HL-60 (cell line): ENCODE measurements at regions not wholly inside any gene's neighbourhood (a gene's known extent, or its start where the extent isn't known, plus 50 kb on each side); places are given as distances from the start of the nearest gene placed in this dataset.

Experiments used
- DNase-seq, 2 experiments: peaks; one replicate each; pipeline ENCODE4 v3.0.0-alpha.2; 2010 to 2020; ENCODE audit warnings: low read depth in 1 of 2, low spot score in 1 of 2
- H3K27ac ChIP-seq: fragments of 250-450 bp; sonication (Bioruptor Pico); replicated peaks from 2 replicates; pipeline ENCODE4 v1.5.1; 2020; ENCODE audit warnings: mild to moderate bottlenecking, moderate library complexity
- H3K27me3 ChIP-seq: fragments of 250-450 bp; sonication (Bioruptor Pico); 2 replicates; pipeline ENCODE4 v1.5.1; 2021; ENCODE audit warnings: mild to moderate bottlenecking, moderate library complexity; ENCODE audit not compliant: insufficient read depth, poor library complexity, severe bottlenecking
- H3K4me3 ChIP-seq: replicated peaks from 2 replicates; pipeline ENCODE4 v1.5.1; 2011; ENCODE audit warnings: mild to moderate bottlenecking, control low read depth, low read length; ENCODE audit not compliant: insufficient read depth
- GABPA ChIP-seq: IDR thresholded peaks from 2 replicates; pipeline ENCODE4 v1.6.1; 2012; ENCODE audit warnings: low read depth
- POLR2AphosphoS5 ChIP-seq: IDR thresholded peaks from 2 replicates; pipeline ENCODE4 v1.6.1; 2012; ENCODE audit warnings: low read depth
- REST ChIP-seq: IDR thresholded peaks from 2 replicates; pipeline ENCODE4 v1.6.1; 2012; ENCODE audit warnings: low read depth; ENCODE audit not compliant: insufficient replicate concordance
- SPI1 ChIP-seq: IDR thresholded peaks from 2 replicates; pipeline ENCODE4 v1.6.1; 2012; ENCODE audit warnings: low read depth, mild to moderate bottlenecking, borderline replicate concordance
- TF ChIP-seq, protein P1 (sequence below): IDR thresholded peaks from one replicate; pipeline ENCODE4 v1.5.1; 2011; ENCODE audit warnings: low read length, control low read depth, inconsistent platforms; ENCODE audit not compliant: insufficient read depth

- H3K27ac ChIP-seq: no peak overlapping the region
Measured at GRCh38 chr15:77824361-77825251, 191.9 kb upstream of the LINGO1 start.

GRCh38 chr15:77823736-77824135, 191.0 kb upstream of the LINGO1 start:
- TF ChIP-seq GABPA (no peak), SPI1 (no peak), POLR2AphosphoS5 (no peak), REST (no peak)
- TF ChIP-seq, protein P1, sequence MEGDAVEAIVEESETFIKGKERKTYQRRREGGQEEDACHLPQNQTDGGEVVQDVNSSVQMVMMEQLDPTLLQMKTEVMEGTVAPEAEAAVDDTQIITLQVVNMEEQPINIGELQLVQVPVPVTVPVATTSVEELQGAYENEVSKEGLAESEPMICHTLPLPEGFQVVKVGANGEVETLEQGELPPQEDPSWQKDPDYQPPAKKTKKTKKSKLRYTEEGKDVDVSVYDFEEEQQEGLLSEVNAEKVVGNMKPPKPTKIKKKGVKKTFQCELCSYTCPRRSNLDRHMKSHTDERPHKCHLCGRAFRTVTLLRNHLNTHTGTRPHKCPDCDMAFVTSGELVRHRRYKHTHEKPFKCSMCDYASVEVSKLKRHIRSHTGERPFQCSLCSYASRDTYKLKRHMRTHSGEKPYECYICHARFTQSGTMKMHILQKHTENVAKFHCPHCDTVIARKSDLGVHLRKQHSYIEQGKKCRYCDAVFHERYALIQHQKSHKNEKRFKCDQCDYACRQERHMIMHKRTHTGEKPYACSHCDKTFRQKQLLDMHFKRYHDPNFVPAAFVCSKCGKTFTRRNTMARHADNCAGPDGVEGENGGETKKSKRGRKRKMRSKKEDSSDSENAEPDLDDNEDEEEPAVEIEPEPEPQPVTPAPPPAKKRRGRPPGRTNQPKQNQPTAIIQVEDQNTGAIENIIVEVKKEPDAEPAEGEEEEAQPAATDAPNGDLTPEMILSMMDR: no peak
- no peak for DNase-seq
- no peak overlapping the region for H3K4me3 ChIP-seq
- H3K27me3 ChIP-seq: peaks cover 15% of the 10 kb centered on the region
- no peak overlapping the region for H3K27ac ChIP-seq

More at GRCh38 chr15:77824361-77825251, 191.9 kb upstream of the LINGO1 start:
- DNase-seq: no peak
- Histone ChIP-seq H3K27me3 (peaks cover 12% of the 10 kb centered on the region), H3K4me3 (no peak overlapping the region)
- TF ChIP-seq REST: no peak
- TF ChIP-seq POLR2AphosphoS5: no peak
- TF ChIP-seq GABPA: no peak
- TF ChIP-seq, protein P1: no peak
- no peak for TF ChIP-seq SPI1

DNA sequence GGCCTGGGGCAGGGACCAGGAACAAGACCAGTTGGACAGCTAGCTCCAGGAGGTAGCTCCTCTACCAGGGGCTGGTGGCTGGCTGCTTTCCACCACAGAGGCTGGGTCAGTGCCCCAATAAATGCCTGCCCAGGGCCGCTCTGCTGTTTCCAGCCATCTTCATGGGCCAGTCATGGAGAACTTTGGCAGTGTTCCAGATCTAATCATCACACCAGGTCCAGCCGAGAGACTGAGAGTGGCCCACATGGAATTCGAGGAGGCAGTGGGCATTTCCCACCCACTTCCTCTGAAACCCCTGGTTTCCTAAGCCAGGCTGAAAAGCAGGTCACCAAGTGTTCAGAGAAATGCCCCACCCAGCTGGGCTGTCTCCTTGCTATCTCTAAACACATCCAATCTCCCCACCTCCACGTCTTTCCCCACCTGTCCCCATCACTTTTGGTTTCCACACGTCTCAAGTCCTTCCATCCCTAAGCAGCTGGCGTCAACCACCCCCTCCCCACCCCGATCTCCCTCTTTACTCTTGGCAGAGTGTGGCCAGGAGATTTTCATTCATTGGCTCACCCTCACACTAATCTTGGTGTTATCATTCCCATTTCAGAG, 190.0 kb upstream of the LINGO1 start:
- Histone ChIP-seq H3K4me3 (no peak overlapping the region), H3K27me3 (peaks cover 25% of the 10 kb centered on the region), H3K27ac (no peak overlapping the region)
- no peak for DNase-seq
- TF ChIP-seq GABPA (no peak), REST (no peak), SPI1 (no peak), POLR2AphosphoS5 (no peak)
- TF ChIP-seq, protein P1: no peak
